ENCODE measurements at regions not wholly inside any gene's neighbourhood (a gene's known extent, or its start where the extent isn't known, plus 50 kb on each side); places are given as distances from the start of the nearest gene placed in this dataset.

DNA sequence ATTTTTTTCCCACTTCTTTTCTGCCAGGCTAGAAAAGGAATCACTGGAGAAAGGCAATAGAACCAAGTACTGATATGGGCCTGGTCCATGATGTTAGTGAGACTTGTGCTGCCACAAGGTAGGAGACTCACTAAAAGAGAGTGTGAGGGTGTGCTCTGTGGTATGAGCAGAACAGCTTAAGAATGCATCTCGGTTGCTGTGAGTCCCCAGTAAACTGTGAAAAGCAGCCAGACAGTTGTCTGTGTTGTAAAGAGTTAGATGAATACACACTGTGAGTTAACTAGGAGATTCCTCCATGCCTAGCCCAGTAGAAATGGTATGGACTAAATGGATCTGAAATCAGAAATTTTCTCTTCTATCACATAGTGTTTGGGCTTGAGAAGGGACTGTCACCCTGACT lies 1177.3 kb upstream of the MIR17HG start:
- H3K4me3 Mint-ChIP-seq: no peak overlapping the region
- no peaks in the 10 kb centered on the region for H3K27me3 Mint-ChIP-seq
- H3K9me3 Mint-ChIP-seq: peaks cover 15% of the 10 kb centered on the region
- H3K27ac Mint-ChIP-seq: no peak overlapping the region
- no peaks in the 10 kb centered on the region for H3K36me3 Mint-ChIP-seq (ENCODE audit: low read depth)
- no peak for ATAC-seq (replicated peaks)
- H3K4me1 Mint-ChIP-seq: no peaks in the 10 kb centered on the region

DNA sequence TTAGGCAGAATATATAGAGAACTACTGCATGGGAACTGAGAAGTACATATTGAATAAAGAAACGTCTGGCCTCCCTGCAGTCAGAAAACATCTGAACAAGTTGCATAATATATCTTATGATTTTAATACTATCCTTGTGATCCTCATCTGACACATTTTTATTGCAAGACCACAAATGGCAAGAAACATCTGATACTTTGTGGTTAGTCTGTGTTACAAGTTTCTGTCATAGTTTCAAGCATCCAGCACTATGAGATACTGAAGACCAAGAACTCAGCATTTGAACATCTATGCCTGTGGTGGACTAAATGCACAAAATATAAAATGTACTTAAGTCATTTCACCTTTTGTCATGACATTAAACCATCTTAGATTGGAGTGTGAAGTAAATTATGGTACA lies 1175.8 kb upstream of the MIR17HG start:
- Mint-ChIP-seq H3K27ac (no peak overlapping the region), H3K9me3 (peaks cover 15% of the 10 kb centered on the region), H3K4me1 (no peaks in the 10 kb centered on the region), H3K27me3 (no peaks in the 10 kb centered on the region), H3K4me3 (no peak overlapping the region), H3K36me3 (ENCODE audit: low read depth) (no peaks in the 10 kb centered on the region)
- ATAC-seq (replicated peaks): no peak

DNA sequence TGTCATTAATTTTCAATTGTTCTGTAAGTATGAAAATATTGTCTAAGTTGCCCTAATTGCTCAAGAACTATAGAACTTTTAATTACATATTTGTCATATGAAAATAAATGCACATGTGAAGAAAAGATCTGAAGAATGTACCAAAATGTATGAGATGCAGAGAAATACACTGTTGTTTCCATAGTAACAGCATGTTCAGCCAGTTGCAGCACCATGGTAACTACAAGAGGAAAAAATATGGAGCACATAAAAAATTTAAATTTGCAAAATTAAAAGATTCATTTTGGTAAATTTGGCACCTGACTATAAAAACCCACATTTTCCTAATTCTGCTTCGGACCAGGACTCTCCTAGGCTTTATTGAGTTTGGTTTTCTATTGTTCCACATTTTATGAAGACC lies 1170.0 kb upstream of the MIR17HG start:
- Mint-ChIP-seq H3K36me3 (ENCODE audit: low read depth) (no peaks in the 10 kb centered on the region), H3K27ac (no peak overlapping the region), H3K9me3 (peaks cover 8% of the 10 kb centered on the region), H3K4me1 (no peaks in the 10 kb centered on the region), H3K4me3 (no peak overlapping the region), H3K27me3 (no peaks in the 10 kb centered on the region)
- no peak for ATAC-seq (replicated peaks)

DNA sequence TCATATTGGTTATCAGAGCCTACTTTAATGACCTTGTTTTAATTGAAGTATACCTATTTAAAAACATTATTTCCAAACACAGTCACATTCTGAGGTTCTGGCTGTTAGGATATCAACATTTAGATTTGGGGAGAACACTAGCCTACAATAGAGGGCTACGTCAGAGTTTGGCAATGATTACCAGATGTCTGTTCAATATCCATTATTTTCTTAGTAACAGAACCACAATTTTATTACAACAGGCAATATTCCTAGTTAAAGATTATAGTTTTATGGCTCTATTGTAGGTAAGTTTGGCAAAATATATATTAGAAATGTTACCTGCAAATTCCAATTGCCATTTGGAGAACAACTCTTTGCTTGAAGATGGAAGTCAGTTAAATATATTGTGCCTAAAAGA lies 1163.1 kb upstream of the MIR17HG start:
- ATAC-seq (replicated peaks): no peak
- Mint-ChIP-seq H3K27me3 (no peaks in the 10 kb centered on the region), H3K27ac (no peak overlapping the region), H3K36me3 (ENCODE audit: low read depth) (no peaks in the 10 kb centered on the region), H3K9me3 (peaks cover 9% of the 10 kb centered on the region), H3K4me1 (no peaks in the 10 kb centered on the region), H3K4me3 (no peak overlapping the region)

DNA sequence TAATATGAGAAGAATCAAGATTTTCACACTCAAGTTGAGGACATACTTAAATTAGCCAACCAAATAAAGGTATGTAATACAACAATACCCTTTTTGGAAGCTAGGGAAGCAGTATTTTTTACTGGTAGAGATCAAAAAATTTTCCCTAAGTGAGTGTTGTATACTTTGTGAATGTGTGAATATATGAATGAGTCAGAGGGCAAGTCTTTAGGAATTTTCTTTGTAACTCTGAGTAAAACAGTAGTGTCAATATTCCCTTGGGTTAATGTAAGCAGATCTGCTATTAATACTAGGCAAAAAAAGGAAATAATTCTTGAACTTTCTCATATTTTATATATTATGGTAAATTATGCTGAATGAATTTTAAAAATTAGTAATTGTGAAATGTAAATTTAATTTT lies 1161.8 kb upstream of the MIR17HG start:
- no peaks in the 10 kb centered on the region for H3K36me3 Mint-ChIP-seq (ENCODE audit: low read depth)
- no peak overlapping the region for H3K27ac Mint-ChIP-seq
- no peak overlapping the region for H3K4me3 Mint-ChIP-seq
- no peaks in the 10 kb centered on the region for H3K4me1 Mint-ChIP-seq
- no peaks in the 10 kb centered on the region for H3K27me3 Mint-ChIP-seq
- H3K9me3 Mint-ChIP-seq: peaks cover 9% of the 10 kb centered on the region
- ATAC-seq (replicated peaks): no peak

DNA sequence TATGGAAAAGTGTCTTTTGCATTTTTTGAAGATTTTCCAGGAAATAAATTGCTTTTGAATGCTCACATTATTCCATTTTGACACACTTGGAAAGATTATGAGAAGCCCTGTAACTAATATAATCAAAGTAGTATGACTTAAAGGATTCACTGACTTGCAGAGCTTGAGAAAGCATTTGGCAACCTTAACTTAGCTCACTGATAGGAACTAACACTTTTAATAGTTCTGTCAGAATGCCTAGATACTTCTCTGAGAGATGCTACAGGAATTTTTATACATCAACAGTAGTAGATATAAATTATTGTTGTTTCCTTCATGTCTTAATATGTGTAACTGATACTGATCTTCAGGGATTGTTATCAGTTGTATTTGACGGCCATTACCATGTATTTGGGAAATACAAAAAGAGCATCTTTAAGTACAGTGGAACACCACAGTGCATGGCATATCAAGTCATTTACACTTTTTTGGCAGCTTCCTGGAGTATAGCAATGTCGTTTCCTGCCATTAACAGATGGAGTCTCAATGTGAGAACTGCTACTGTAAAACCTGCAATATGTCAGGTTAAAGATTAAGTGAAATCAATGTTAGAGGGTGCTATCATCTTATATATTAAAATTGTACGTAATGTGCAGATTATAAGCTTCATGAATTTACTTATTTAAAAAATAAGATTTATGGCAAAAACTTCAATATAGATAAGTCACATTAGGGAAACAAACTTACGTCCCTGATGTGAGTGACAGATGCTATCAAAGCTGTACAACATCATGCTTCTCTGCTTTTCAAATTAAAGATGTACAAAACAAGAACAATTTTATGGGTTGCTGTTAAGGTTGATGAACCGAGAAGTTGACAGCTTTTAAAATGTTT lies 1159.8 kb upstream of the MIR17HG start:
- H3K4me1 Mint-ChIP-seq: no peaks in the 10 kb centered on the region
- no peak for ATAC-seq (replicated peaks)
- H3K27me3 Mint-ChIP-seq: no peaks in the 10 kb centered on the region

DNA sequence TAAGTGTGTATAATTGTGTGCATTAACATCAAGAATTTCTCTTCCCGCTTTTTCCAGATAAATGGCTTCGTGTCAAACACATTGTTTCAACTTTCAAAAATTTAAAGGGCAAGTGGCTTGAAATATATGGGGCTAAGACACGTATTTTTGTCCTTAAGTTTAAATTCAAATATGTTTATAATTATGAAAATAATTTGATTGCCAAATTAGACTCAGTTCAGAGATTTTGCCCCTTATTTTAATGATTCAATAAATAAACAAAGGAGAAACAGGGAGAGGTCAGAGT lies 1159.2 kb upstream of the MIR17HG start:
- H3K27me3 Mint-ChIP-seq: no peaks in the 10 kb centered on the region
- no peak overlapping the region for H3K4me3 Mint-ChIP-seq
- peaks cover 6% of the 10 kb centered on the region for H3K9me3 Mint-ChIP-seq
- ATAC-seq (replicated peaks): no peak
- H3K27ac Mint-ChIP-seq: no peak overlapping the region
- H3K36me3 Mint-ChIP-seq (ENCODE audit: low read depth): no peaks in the 10 kb centered on the region
- H3K4me1 Mint-ChIP-seq: no peaks in the 10 kb centered on the region

More for the DNA sequence above, 1159.8 kb upstream of the MIR17HG start:
- Mint-ChIP-seq H3K36me3 (ENCODE audit: low read depth) (no peaks in the 10 kb centered on the region), H3K9me3 (peaks cover 6% of the 10 kb centered on the region), H3K27ac (no peak overlapping the region), H3K4me3 (no peak overlapping the region)

DNA sequence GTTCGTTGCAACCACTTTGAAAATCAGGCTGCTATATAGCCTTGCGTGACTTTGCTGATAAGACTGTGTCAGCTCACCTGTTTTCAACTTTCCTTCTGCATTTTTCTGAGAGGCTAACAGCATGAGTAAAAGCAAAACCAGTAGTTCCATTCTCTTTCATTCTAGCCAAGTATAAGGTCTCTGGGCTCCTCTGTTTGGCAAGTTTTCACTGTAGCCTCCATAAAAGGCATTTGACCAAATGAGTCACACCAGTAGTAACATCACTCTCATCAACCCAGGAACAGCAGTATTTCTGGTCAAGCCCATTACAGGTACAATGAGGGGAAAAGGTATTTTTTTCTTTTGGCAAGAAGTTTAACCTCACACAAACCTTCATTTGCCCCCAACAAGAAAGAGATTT lies 1149.8 kb upstream of the MIR17HG start:
- Mint-ChIP-seq H3K4me3 (no peak overlapping the region), H3K36me3 (ENCODE audit: low read depth) (no peaks in the 10 kb centered on the region), H3K4me1 (no peaks in the 10 kb centered on the region), H3K27me3 (no peaks in the 10 kb centered on the region), H3K9me3 (peaks cover 15% of the 10 kb centered on the region), H3K27ac (no peak overlapping the region)
- ATAC-seq (replicated peaks): no peak

DNA sequence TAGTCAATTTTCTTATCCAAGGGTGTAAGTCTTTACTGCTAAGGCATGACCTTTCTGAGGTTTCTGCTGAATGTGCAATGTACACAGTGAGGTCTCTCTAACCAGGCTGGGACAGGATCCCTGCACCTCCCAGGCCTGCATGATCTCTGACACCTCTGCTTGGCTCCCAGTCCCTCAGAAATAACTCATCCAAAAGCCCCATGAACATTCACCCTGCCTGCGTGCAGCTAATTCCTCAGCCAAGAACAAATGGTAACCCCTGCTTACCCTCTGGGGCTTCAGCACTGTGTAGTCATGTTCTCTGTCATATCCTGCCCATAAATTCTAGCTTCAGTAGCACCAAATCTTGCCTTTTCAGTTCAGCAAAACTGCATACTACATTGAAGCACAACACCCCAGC lies 1146.3 kb upstream of the MIR17HG start:
- H3K4me1 Mint-ChIP-seq: no peaks in the 10 kb centered on the region
- no peak for ATAC-seq (replicated peaks)
- H3K36me3 Mint-ChIP-seq (ENCODE audit: low read depth): no peaks in the 10 kb centered on the region
- H3K27me3 Mint-ChIP-seq: no peaks in the 10 kb centered on the region
- no peak overlapping the region for H3K4me3 Mint-ChIP-seq
- H3K9me3 Mint-ChIP-seq: peaks cover 16% of the 10 kb centered on the region
- H3K27ac Mint-ChIP-seq: no peak overlapping the region

DNA sequence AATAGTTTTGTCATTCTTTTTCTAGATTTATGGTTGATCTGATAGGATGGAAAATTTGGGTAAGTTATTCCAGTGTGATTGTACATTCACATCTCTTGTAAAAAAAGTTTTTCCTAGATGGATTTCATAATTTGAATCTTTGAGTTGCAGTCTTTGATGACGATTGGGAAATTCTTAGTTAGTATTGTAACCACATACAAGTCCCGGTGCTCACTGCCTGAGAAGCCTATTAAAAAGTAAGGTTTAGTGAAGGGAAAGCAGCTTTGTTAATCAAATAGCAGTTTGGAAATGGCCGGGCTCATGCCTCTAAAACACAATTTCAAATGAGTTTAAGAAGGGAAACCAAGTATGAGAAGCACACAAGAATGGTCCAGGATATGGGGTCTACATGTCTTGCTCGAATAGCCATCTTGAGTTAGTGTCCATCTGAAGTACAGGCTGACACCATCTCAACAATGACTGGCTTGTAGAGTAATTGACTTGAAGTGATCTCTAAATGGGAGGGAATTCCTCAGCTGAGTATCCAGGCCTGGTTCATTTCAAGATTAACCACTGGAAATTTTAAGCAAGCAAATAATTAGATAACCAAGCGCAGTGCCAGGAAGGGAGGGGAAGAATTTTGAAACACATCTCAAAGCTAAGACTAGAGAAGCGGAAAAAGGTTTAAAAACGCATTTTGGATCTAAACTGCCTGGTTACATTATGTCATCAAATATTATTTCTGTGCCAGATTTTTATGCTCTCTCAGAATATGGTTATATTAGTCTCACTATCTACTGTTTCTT lies 1145.6 kb upstream of the MIR17HG start:
- H3K4me3 Mint-ChIP-seq: no peak overlapping the region
- H3K9me3 Mint-ChIP-seq: peaks cover 16% of the 10 kb centered on the region
- ATAC-seq (replicated peaks): no peak
- H3K36me3 Mint-ChIP-seq (ENCODE audit: low read depth): no peaks in the 10 kb centered on the region
- no peak overlapping the region for H3K27ac Mint-ChIP-seq
- no peaks in the 10 kb centered on the region for H3K27me3 Mint-ChIP-seq
- no peaks in the 10 kb centered on the region for H3K4me1 Mint-ChIP-seq

DNA sequence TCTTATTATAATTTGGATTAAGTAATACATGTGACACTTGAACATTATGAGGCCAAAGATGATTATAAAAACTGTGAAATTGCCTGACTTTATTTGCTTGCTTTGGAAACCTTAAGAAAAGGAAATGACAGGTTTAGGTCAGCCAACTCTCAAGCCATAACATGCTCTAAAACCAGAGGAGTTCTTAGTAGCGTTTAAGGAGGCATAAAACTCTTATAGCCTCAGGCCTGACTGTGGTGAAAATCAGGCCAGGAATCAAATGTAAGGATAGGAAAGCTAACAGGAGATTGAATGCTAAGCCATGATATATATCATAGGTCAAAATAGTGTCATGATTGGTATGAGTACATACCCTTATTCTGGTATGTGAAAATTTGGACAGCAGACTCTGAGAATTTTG lies 1142.4 kb upstream of the MIR17HG start:
- H3K27me3 Mint-ChIP-seq: no peaks in the 10 kb centered on the region
- H3K4me1 Mint-ChIP-seq: no peaks in the 10 kb centered on the region
- no peaks in the 10 kb centered on the region for H3K36me3 Mint-ChIP-seq (ENCODE audit: low read depth)
- ATAC-seq (replicated peaks): no peak
- no peak overlapping the region for H3K4me3 Mint-ChIP-seq
- peaks cover 25% of the 10 kb centered on the region for H3K9me3 Mint-ChIP-seq
- no peak overlapping the region for H3K27ac Mint-ChIP-seq

DNA sequence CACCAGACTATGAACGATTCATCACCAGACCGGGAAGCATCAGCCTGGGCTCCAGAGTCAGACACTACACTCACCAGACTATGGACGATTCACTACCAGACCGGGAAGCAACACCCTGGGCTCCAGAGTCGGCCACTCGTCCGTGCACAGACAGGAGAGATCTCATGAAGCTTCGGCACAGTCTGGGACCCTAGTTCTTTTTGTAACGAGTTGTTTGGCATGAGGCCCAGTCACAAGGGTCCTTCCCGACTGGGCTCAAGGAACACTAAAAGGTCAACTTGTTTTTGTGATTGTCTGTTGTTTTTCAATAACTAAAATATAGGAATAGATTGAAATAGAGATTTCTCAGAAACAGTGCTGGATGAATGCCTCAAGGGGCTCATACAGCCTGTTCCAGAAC lies 1141.6 kb upstream of the MIR17HG start:
- H3K36me3 Mint-ChIP-seq (ENCODE audit: low read depth): no peaks in the 10 kb centered on the region
- ATAC-seq (replicated peaks): no peak
- H3K27me3 Mint-ChIP-seq: no peaks in the 10 kb centered on the region
- H3K4me1 Mint-ChIP-seq: no peaks in the 10 kb centered on the region
- peaks cover 25% of the 10 kb centered on the region for H3K9me3 Mint-ChIP-seq
- H3K4me3 Mint-ChIP-seq: no peak overlapping the region
- H3K27ac Mint-ChIP-seq: no peak overlapping the region

DNA sequence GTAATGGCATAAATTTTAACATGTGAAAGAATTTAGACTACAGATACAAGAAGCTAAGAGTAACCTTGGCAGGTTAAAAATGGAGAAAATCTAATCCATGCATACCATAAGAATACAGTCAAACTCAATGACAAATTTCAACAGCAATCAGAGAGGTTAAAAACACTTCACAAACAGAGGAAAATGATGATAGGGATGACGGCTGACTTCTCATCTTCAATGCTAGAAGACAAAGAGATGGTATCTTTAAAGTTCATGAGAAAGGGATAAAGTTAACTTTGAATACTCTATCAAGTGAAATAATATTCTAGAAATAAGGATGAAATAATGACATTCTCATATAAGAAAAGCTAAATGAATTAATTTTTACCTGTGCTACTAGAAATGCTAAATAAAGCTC lies 1130.2 kb upstream of the MIR17HG start:
- Mint-ChIP-seq H3K27ac (no peak overlapping the region), H3K27me3 (no peaks in the 10 kb centered on the region), H3K36me3 (ENCODE audit: low read depth) (no peaks in the 10 kb centered on the region), H3K4me1 (no peaks in the 10 kb centered on the region), H3K4me3 (no peak overlapping the region), H3K9me3 (no peaks in the 10 kb centered on the region)
- ATAC-seq (replicated peaks): no peak

DNA sequence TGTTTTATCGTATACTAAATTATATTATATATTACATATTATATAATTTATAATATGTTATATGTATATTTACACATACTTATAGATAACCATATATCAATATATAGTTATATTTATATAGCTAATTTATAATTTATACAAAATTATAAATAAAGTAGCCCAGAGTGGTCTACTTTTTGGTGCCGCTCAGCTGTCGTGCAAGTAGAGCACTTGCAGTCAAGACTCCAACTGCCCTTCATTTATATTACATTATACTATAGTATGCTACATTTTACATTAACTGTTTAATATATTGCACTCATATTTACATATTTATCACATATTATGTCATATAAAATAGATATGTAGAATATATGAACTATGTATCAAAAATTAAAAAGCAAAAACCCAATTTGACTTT lies 1124.7 kb upstream of the MIR17HG start:
- peaks cover 4% of the 10 kb centered on the region for H3K9me3 Mint-ChIP-seq
- H3K36me3 Mint-ChIP-seq (ENCODE audit: low read depth): no peaks in the 10 kb centered on the region
- no peak for ATAC-seq (replicated peaks)
- no peak overlapping the region for H3K27ac Mint-ChIP-seq
- no peaks in the 10 kb centered on the region for H3K27me3 Mint-ChIP-seq
- no peak overlapping the region for H3K4me3 Mint-ChIP-seq
- H3K4me1 Mint-ChIP-seq: no peaks in the 10 kb centered on the region

DNA sequence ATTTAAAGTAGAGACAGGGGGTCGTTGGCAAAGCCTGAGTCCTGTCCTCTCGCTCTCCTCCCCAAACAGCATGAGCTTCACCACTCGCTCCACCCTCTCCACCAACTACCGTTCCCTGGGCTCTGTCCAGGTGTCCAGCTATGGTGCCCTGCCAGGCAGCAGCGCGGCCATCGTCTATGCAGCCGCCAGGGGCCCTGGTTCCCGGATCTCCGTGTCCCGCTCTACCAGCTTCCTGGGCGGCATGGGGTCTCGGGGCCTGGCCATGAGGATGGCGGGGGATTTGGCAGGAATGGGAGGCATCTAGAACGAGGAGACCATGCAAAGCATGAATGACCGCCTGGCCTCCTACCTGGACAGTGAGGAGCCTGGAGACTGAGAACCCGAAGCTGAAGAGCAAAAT lies 1117.2 kb upstream of the MIR17HG start:
- no peaks in the 10 kb centered on the region for H3K36me3 Mint-ChIP-seq (ENCODE audit: low read depth)
- no peak for ATAC-seq (replicated peaks)
- peaks cover 22% of the 10 kb centered on the region for H3K9me3 Mint-ChIP-seq
- H3K27ac Mint-ChIP-seq: no peak overlapping the region
- no peaks in the 10 kb centered on the region for H3K27me3 Mint-ChIP-seq
- H3K4me1 Mint-ChIP-seq: no peaks in the 10 kb centered on the region
- H3K4me3 Mint-ChIP-seq: no peak overlapping the region

All from activated T-helper 17 cell treated with anti-CD3 and anti-CD28 coated beads, Interleukin-2, amount 50 U/mL, for 72 hours (primary cell).